Smooth muscle cell (in vitro differentiated cells): ENCODE measurements at regions not wholly inside any gene's neighbourhood (a gene's known extent, or its start where the extent isn't known, plus 50 kb on each side); places are given as distances from the start of the nearest gene placed in this dataset.

Source experiments
- DNase-seq: peaks from one replicate; lab custom pipeline; 2025; ENCODE audit not compliant: unreplicated experiment; lab: John Stamatoyannopoulos, UW
- H2AFZ ChIP-seq: fragments of 200-600 bp; sonication (generic); 2 replicates; pipeline ENCODE4 v1.6.0; 2016; ENCODE audit warnings: antibody characterized with exemption, low read depth, mild to moderate bottlenecking
- H3F3A ChIP-seq: fragments of 200-600 bp; sonication (generic); 2 replicates; pipeline ENCODE4 v1.6.0; 2017; ENCODE audit warnings: antibody characterized with exemption, low read depth
- H3K27ac ChIP-seq: fragments of 200-600 bp; sonication (generic); 2 replicates; pipeline ENCODE4 v1.5.1; 2016; ENCODE audit warnings: low read depth, mild to moderate bottlenecking
- H3K27me3 ChIP-seq: fragments of 200-600 bp; sonication (generic); 2 replicates; pipeline ENCODE4 v1.6.1; 2016; ENCODE audit warnings: low read depth, mild to moderate bottlenecking
- H3K36me3 ChIP-seq: fragments of 200-600 bp; sonication (generic); 2 replicates; pipeline ENCODE4 v1.5.1; 2016; ENCODE audit warnings: low read depth
- H3K4me1 ChIP-seq: fragments of 200-600 bp; sonication (generic); 2 replicates; pipeline ENCODE4 v1.5.1; 2016; ENCODE audit warnings: low read depth
- H3K4me2 ChIP-seq: fragments of 200-600 bp; sonication (generic); 2 replicates; pipeline ENCODE4 v1.6.0; 2016; ENCODE audit warnings: mild to moderate bottlenecking
- H3K4me3 ChIP-seq: fragments of 200-600 bp; sonication (generic); 2 replicates; pipeline ENCODE4 v1.5.1; 2016; ENCODE audit warnings: mild to moderate bottlenecking
- H3K79me2 ChIP-seq: fragments of 200-600 bp; sonication (generic); 2 replicates; pipeline ENCODE4 v1.6.0; 2016; ENCODE audit warnings: low read depth, mild to moderate bottlenecking
- H3K9ac ChIP-seq: fragments of 200-600 bp; sonication (generic); 2 replicates; pipeline ENCODE4 v1.6.0; 2016; ENCODE audit warnings: low read depth
- H3K9me3 ChIP-seq: fragments of 200-600 bp; sonication (generic); replicated peaks from 2 replicates; pipeline ENCODE4 v1.5.1; 2016; ENCODE audit warnings: low read depth
- H4K20me1 ChIP-seq: fragments of 200-600 bp; sonication (generic); 2 replicates; pipeline ENCODE4 v1.6.0; 2016; ENCODE audit warnings: low read depth
- WGBS: methylation state at CpG from one replicate; pipeline ENCODE4 v1.1.7; 2016; ENCODE audit warnings: low lambda C conversion rate; 5-methylcytosine and 5-hydroxymethylcytosine counted together
- TF ChIP-seq, protein P1 (sequence below): fragments of 200-600 bp; sonication (generic); IDR thresholded peaks from 2 replicates; pipeline ENCODE4 v1.5.1; 2017; ENCODE audit warnings: borderline replicate concordance, mild to moderate bottlenecking, antibody characterized with exemption; ENCODE audit not compliant: insufficient read depth, poor library complexity, severe bottlenecking

DNA sequence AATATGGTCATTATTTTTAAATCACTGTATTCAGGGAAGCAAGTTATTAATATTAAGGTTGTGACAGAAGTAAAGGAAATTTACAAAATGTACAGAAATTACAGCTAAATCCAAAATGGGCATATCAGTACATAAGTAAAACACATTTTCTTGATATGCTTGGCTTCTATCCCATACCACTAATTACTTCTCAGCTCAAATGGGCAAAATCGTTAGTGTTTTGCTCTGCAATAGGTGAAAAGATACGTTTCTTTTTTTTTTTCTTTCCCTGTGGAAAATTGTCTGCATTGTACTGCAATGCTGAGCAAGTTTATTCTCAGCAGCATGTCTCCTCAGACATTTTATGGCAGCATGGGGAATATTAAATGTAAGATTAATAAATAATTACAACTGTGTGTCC, 77.1 kb upstream of the PRMT6 start:
- no peak for DNase-seq
- H3F3A ChIP-seq, result no peaks in the 10 kb centered on the region
- whole genome bisulfite sequencing, result 84% methylated on average over 2 of the region's 2 CpGs
- H3K9me3 ChIP-seq, result no peaks in the 10 kb centered on the region
- no peak overlapping the region for H3K9ac ChIP-seq
- no peaks in the 10 kb centered on the region for H3K36me3 ChIP-seq
- no peaks in the 10 kb centered on the region for H3K79me2 ChIP-seq
- TF ChIP-seq, protein P1, sequence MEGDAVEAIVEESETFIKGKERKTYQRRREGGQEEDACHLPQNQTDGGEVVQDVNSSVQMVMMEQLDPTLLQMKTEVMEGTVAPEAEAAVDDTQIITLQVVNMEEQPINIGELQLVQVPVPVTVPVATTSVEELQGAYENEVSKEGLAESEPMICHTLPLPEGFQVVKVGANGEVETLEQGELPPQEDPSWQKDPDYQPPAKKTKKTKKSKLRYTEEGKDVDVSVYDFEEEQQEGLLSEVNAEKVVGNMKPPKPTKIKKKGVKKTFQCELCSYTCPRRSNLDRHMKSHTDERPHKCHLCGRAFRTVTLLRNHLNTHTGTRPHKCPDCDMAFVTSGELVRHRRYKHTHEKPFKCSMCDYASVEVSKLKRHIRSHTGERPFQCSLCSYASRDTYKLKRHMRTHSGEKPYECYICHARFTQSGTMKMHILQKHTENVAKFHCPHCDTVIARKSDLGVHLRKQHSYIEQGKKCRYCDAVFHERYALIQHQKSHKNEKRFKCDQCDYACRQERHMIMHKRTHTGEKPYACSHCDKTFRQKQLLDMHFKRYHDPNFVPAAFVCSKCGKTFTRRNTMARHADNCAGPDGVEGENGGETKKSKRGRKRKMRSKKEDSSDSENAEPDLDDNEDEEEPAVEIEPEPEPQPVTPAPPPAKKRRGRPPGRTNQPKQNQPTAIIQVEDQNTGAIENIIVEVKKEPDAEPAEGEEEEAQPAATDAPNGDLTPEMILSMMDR, result no peak
- H4K20me1 ChIP-seq, result no peaks in the 10 kb centered on the region
- peaks cover 19% of the 10 kb centered on the region for H3K4me1 ChIP-seq
- no peak overlapping the region for H2AFZ ChIP-seq
- H3K4me2 ChIP-seq, result no peak overlapping the region
- no peak overlapping the region for H3K27ac ChIP-seq
- H3K4me3 ChIP-seq, result no peak overlapping the region
- H3K27me3 ChIP-seq, result no peaks in the 10 kb centered on the region

DNA sequence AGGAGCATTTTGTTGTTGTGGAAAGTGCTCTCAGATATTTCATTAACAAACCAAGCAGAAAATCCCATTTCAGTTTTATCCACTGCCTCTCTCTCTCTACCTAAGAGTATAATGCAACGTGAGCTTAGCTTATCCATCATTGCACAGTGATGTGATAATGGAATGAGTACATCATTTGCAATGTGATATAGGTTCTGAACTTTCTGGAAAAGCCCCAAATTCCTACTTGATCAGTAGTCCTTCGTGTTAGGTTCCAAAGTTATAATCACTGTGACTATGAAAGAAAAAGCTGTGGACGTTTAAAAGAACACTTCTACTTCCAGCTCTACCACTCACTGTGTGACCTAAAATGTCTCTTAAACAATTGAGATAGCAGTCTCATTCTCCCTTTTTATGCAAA, 76.4 kb upstream of the PRMT6 start:
- H3K4me2 ChIP-seq, result no peak overlapping the region
- 82% methylated on average over 3 of the region's 3 CpGs for WGBS
- peaks cover 21% of the 10 kb centered on the region for H3K4me1 ChIP-seq
- H3K4me3 ChIP-seq, result no peak overlapping the region
- no peak overlapping the region for H2AFZ ChIP-seq
- no peaks in the 10 kb centered on the region for H3K79me2 ChIP-seq
- H3F3A ChIP-seq, result no peaks in the 10 kb centered on the region
- TF ChIP-seq, protein P1, result no peak
- H3K9me3 ChIP-seq, result no peaks in the 10 kb centered on the region
- no peaks in the 10 kb centered on the region for H3K36me3 ChIP-seq
- no peak for DNase-seq
- H3K27me3 ChIP-seq, result no peaks in the 10 kb centered on the region
- no peaks in the 10 kb centered on the region for H4K20me1 ChIP-seq
- H3K27ac ChIP-seq, result no peak overlapping the region
- no peak overlapping the region for H3K9ac ChIP-seq

DNA sequence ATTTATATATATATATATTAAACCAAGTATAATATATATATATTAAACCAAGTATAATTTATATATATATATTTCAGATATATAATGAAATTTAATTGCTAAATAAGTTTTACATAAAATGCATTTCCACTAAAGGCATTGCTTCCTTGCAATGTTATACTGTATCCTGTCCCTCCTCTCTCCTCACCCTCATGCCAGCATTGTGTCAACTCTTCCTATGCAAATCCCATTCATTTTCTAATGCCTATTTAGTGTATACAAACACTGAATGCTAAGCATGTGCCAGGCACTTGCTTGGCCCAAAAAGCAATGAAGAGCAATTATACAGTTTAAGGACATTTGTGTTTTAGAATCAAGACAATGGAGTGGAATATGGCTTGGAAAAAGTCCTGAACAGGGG, 71.7 kb upstream of the PRMT6 start:
- Histone ChIP-seq H3K4me1 (peaks cover 22% of the 10 kb centered on the region), H3K79me2 (no peaks in the 10 kb centered on the region), H3F3A (no peaks in the 10 kb centered on the region), H2AFZ (no peak overlapping the region), H3K4me3 (no peak overlapping the region), H3K27ac (no peak overlapping the region), H3K9me3 (no peaks in the 10 kb centered on the region), H3K27me3 (no peaks in the 10 kb centered on the region), H3K36me3 (no peaks in the 10 kb centered on the region), H3K4me2 (no peak overlapping the region), H4K20me1 (no peaks in the 10 kb centered on the region), H3K9ac (no peak overlapping the region)
- DNase-seq, result no peak
- TF ChIP-seq, protein P1, result no peak

DNA sequence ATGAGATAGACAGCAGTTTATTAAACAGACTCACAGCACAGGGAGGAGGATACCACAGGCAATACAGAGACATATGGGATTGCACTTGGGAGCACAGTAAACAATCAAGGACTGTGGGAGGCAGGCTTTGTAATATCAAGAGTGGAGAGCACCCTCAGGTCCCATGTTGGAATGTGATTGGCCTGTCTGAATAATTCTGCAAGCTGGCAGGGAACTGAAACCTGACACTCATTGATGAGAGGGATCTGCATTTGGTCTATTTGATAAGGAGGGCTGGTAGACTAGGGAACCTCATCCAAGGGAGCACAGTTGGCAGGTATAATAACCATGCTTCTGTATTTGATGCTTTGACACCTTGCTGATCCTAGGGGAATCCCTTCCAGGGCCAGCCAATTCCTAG, 69.9 kb upstream of the PRMT6 start:
- TF ChIP-seq, protein P1, result no peak
- Histone ChIP-seq H3K4me2 (no peak overlapping the region), H3K9ac (no peak overlapping the region)

More for the DNA sequence above, 69.9 kb upstream of the PRMT6 start:
- Histone ChIP-seq H2AFZ (no peak overlapping the region), H3K9me3 (no peaks in the 10 kb centered on the region), H3K27ac (no peak overlapping the region), H3K27me3 (no peaks in the 10 kb centered on the region), H3F3A (no peaks in the 10 kb centered on the region), H3K79me2 (no peaks in the 10 kb centered on the region), H3K4me3 (no peak overlapping the region), H3K36me3 (no peaks in the 10 kb centered on the region), H4K20me1 (no peaks in the 10 kb centered on the region), H3K4me1 (peaks cover 22% of the 10 kb centered on the region)
- no peak for DNase-seq
